ENCODE measurements at regions not wholly inside any gene's neighbourhood (a gene's known extent, or its start where the extent isn't known, plus 50 kb on each side); places are given as distances from the start of the nearest gene placed in this dataset.

DNA sequence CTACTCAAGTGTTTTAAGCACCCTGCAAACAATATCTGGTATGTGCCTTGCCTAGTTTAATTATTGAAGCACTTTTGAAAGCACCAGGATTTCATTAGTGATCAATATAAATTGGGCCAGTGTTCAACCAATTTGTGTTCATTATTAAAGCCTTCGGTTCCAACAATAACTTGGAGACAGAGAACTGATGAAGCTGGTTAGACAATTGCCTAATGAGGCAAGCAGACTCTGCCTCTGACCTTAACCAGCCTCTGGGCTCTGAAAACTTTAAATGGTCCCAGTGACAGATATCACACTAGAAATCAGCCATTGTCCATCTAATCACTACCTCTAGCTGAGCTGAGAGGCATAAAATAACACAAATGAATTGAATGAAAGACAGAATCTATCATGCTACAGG lies 139.9 kb upstream of the CNTN6 start:
- WGBS (ENCODE audit: insufficient coverage) = 67% methylated on average over 1 of the region's 1 CpG
- no peaks in the 10 kb centered on the region for H3K36me3 ChIP-seq (ENCODE audit: control insufficient read depth, insufficient read depth, low read length)
- H3K9me3 ChIP-seq (replicated peaks; ENCODE audit: control insufficient read depth, low read depth, low read length) = no peaks in the 10 kb centered on the region
- no peak overlapping the region for H3K27ac ChIP-seq (ENCODE audit: low read length)
- H3K27me3 ChIP-seq (ENCODE audit: control insufficient read depth, insufficient read depth, low read length) = no peaks in the 10 kb centered on the region
- no peak overlapping the region for H3K4me3 ChIP-seq (ENCODE audit: low read length)
- DNase-seq = no peak
- no peaks in the 10 kb centered on the region for H3K4me1 ChIP-seq (ENCODE audit: control insufficient read depth, insufficient read depth, low read length)

DNA sequence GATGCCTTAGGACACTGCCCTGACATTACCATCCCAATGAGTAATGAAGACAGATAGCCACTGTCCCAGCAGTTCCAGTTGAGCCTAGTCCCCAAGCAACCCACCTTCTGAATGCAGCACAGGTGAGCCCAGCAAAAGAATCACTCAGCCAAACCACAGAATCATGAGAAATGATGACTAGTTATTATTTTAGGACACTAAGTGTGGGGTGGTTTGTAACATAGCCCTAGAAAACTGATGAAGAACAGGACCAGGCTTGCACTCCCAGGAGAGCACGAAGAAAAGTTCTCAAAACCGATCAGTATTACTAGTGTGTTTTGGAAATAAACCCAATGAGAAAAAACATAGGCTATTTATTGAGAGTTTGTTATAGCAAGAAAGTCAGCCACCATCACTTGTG lies 129.6 kb upstream of the CNTN6 start:
- 79% methylated on average over 2 of the region's 2 CpGs for WGBS (ENCODE audit: insufficient coverage)
- Histone ChIP-seq H3K9me3 (replicated peaks; ENCODE audit: control insufficient read depth, low read depth, low read length) (no peaks in the 10 kb centered on the region), H3K4me3 (ENCODE audit: low read length) (no peak overlapping the region), H3K27me3 (ENCODE audit: control insufficient read depth, insufficient read depth, low read length) (no peaks in the 10 kb centered on the region), H3K27ac (ENCODE audit: low read length) (no peak overlapping the region), H3K4me1 (ENCODE audit: control insufficient read depth, insufficient read depth, low read length) (no peaks in the 10 kb centered on the region), H3K36me3 (ENCODE audit: control insufficient read depth, insufficient read depth, low read length) (no peaks in the 10 kb centered on the region)
- no peak for DNase-seq

DNA sequence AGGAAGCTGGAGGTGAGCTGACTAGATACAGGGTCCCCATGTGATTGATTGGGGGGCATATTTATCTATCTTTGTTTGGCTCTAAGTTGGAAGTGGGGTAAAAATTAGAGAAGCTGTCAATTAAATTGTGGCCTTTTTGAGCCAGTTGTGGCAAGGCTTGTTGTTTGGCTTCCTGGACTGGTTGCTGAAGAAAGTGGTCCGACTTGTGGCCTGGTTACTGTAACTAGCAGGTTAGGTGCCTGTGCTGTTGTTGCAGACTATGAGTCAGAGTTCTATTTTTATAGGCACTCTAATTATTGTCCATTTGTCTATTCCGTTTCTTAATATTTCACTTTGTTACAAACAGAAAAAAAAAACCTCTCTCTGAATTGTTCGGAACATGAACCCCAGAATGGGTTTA lies 129.1 kb upstream of the CNTN6 start:
- no CpG with 5 or more reads among the region's 3 CpGs for WGBS (ENCODE audit: insufficient coverage)

DNA sequence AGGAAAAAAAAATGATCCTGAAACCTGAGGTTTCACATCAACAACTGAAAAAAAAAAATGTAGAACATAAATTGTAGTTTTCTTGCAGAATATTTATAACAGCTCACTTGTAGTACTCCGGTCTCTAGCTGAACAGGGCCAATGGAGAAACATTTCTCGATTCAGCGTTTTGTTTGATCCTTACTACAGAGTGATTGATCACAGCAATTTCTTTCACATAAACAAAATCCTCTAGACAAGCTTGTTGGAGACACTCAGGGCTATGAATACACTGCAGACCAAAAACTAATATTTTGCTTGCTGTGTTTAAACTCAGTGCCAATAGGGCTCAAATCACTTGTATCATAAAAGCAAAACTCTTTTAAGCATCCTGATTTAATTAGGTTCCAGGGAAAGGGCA lies 127.0 kb upstream of the CNTN6 start:
- Histone ChIP-seq H3K27me3 (ENCODE audit: control insufficient read depth, insufficient read depth, low read length) (no peaks in the 10 kb centered on the region), H3K4me1 (ENCODE audit: control insufficient read depth, insufficient read depth, low read length) (no peaks in the 10 kb centered on the region), H3K9me3 (replicated peaks; ENCODE audit: control insufficient read depth, low read depth, low read length) (no peaks in the 10 kb centered on the region), H3K4me3 (ENCODE audit: low read length) (no peak overlapping the region), H3K27ac (ENCODE audit: low read length) (no peak overlapping the region), H3K36me3 (ENCODE audit: control insufficient read depth, insufficient read depth, low read length) (no peaks in the 10 kb centered on the region)
- no peak for DNase-seq
- 83% methylated on average over 2 of the region's 3 CpGs for WGBS (ENCODE audit: insufficient coverage)

More for the DNA sequence above, 129.1 kb upstream of the CNTN6 start:
- H3K4me3 ChIP-seq (ENCODE audit: low read length) = no peak overlapping the region
- no peak for DNase-seq
- no peaks in the 10 kb centered on the region for H3K36me3 ChIP-seq (ENCODE audit: control insufficient read depth, insufficient read depth, low read length)
- H3K4me1 ChIP-seq (ENCODE audit: control insufficient read depth, insufficient read depth, low read length) = no peaks in the 10 kb centered on the region
- no peaks in the 10 kb centered on the region for H3K9me3 ChIP-seq (replicated peaks; ENCODE audit: control insufficient read depth, low read depth, low read length)
- no peak overlapping the region for H3K27ac ChIP-seq (ENCODE audit: low read length)
- no peaks in the 10 kb centered on the region for H3K27me3 ChIP-seq (ENCODE audit: control insufficient read depth, insufficient read depth, low read length)

DNA sequence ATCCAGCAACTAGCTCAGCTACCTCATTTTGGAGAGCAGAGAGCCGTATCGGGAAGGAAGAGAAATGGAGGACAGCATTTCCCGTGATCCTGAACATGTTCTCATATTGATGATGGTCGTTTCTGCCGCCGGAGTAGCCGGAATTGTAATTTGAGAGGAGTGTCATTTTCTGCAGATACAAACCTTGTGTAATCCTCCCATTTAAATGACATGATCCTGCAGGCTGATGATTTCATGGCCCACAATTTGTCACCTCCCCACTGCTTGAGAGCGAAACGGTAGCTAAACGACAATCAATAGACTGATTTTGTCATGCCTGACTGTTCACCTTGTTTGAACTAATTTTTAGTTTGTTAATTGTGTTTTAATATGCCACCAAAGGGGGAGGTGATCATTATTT lies 126.5 kb upstream of the CNTN6 start:
- no peaks in the 10 kb centered on the region for H3K9me3 ChIP-seq (replicated peaks; ENCODE audit: control insufficient read depth, low read depth, low read length)
- 20% methylated on average over 1 of the region's 10 CpGs for WGBS (ENCODE audit: insufficient coverage)
- no peak overlapping the region for H3K4me3 ChIP-seq (ENCODE audit: low read length)
- no peak overlapping the region for H3K27ac ChIP-seq (ENCODE audit: low read length)
- DNase-seq = no peak
- H3K36me3 ChIP-seq (ENCODE audit: control insufficient read depth, insufficient read depth, low read length) = no peaks in the 10 kb centered on the region
- H3K4me1 ChIP-seq (ENCODE audit: control insufficient read depth, insufficient read depth, low read length) = no peaks in the 10 kb centered on the region
- no peaks in the 10 kb centered on the region for H3K27me3 ChIP-seq (ENCODE audit: control insufficient read depth, insufficient read depth, low read length)

DNA sequence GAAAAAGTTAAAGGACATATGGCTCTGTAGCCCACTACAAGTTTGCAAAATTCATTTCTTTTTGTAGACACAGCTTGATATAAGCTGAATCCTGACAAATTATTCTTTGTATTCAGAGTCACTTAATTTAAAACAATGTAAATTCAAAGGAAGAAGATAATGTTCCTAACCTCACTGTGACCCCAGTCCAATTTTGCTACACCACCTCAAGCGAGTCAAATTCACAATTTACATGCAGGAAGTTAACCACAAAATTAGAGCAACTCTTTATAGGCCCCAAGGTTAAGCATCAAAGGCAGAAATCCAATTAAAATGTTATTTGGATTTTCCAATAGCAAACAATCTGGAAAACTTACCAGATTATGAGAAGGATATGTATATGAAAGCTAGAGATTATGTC lies 119.5 kb upstream of the CNTN6 start:
- DNase-seq = no peak
- no CpG with 5 or more reads among the region's 1 CpG for WGBS (ENCODE audit: insufficient coverage)
- Histone ChIP-seq H3K27me3 (ENCODE audit: control insufficient read depth, insufficient read depth, low read length) (no peaks in the 10 kb centered on the region), H3K4me1 (ENCODE audit: control insufficient read depth, insufficient read depth, low read length) (no peaks in the 10 kb centered on the region), H3K4me3 (ENCODE audit: low read length) (no peak overlapping the region), H3K27ac (ENCODE audit: low read length) (no peak overlapping the region), H3K36me3 (ENCODE audit: control insufficient read depth, insufficient read depth, low read length) (no peaks in the 10 kb centered on the region), H3K9me3 (replicated peaks; ENCODE audit: control insufficient read depth, low read depth, low read length) (peaks cover 3% of the 10 kb centered on the region)

DNA sequence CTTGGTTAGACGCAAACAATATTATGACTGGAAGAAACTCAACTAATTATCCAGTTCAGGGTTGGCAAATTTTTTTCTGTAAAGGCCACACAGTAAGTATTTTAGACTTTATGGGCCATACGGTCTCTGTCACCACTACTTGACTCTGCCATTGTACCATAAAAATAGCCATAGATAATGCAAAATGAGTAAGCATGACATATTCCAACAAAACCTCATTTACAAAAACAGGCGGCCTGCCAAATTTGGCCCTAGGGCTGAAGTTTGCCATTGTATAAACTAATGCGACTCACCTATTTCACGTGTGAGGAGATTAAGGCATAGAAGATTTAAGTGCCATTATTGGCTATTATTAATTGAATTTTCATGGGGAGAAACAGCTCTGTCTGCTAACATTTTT lies 116.8 kb upstream of the CNTN6 start:
- Histone ChIP-seq H3K4me3 (ENCODE audit: low read length) (no peak overlapping the region), H3K27ac (ENCODE audit: low read length) (no peak overlapping the region), H3K4me1 (ENCODE audit: control insufficient read depth, insufficient read depth, low read length) (no peaks in the 10 kb centered on the region), H3K36me3 (ENCODE audit: control insufficient read depth, insufficient read depth, low read length) (no peaks in the 10 kb centered on the region), H3K27me3 (ENCODE audit: control insufficient read depth, insufficient read depth, low read length) (no peaks in the 10 kb centered on the region), H3K9me3 (replicated peaks; ENCODE audit: control insufficient read depth, low read depth, low read length) (peaks cover 3% of the 10 kb centered on the region)
- no CpG with 5 or more reads among the region's 5 CpGs for WGBS (ENCODE audit: insufficient coverage)
- peak; percentile 9 for DNase-seq

DNA sequence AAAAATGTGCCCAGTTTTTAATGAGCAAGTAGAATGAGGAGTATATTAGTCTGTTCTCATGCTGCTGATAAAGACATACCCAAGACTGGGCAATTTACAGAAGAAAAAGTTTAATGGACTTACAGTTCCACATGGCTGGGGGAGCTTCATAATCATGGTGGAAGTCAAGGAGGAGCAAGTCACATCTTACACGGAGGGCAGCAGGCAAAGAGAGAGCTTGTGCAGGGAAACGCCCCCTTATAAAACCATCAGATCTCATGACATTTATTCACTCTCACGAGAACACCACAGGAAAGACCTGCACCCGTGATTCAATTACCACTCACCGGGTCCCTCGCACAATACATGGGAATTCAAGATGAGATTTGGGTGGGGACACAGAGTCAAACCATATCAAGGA lies 111.7 kb upstream of the CNTN6 start:
- no CpG with 5 or more reads among the region's 6 CpGs for WGBS (ENCODE audit: insufficient coverage)
- DNase-seq = no peak
- Histone ChIP-seq H3K9me3 (replicated peaks; ENCODE audit: control insufficient read depth, low read depth, low read length) (no peaks in the 10 kb centered on the region), H3K4me3 (ENCODE audit: low read length) (no peak overlapping the region), H3K36me3 (ENCODE audit: control insufficient read depth, insufficient read depth, low read length) (no peaks in the 10 kb centered on the region), H3K27ac (ENCODE audit: low read length) (no peak overlapping the region), H3K4me1 (ENCODE audit: control insufficient read depth, insufficient read depth, low read length) (no peaks in the 10 kb centered on the region), H3K27me3 (ENCODE audit: control insufficient read depth, insufficient read depth, low read length) (no peaks in the 10 kb centered on the region)

DNA sequence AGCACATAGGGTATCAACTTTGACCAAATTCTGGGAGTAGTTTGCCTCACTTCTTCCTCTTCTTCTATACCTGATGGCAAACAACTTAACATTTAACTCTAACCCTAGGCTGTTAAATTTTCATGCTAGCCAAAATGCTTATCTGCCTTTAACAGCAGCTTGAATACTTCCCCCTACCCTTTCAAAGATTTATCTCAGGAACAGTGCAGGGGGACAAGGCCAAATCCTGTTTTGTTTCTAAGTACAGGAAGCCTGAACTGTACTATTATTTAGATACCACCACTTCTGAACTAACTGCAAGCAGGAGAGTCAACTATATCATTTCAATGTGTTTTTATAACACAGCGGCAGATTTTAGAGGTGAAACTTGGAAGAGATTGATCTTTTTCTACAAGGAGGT lies 104.0 kb upstream of the CNTN6 start:
- WGBS (ENCODE audit: insufficient coverage) = no CpG with 5 or more reads among the region's 1 CpG
- Histone ChIP-seq H3K4me1 (ENCODE audit: control insufficient read depth, insufficient read depth, low read length) (no peaks in the 10 kb centered on the region), H3K27me3 (ENCODE audit: control insufficient read depth, insufficient read depth, low read length) (no peaks in the 10 kb centered on the region), H3K9me3 (replicated peaks; ENCODE audit: control insufficient read depth, low read depth, low read length) (peaks cover 4% of the 10 kb centered on the region), H3K27ac (ENCODE audit: low read length) (no peak overlapping the region), H3K4me3 (ENCODE audit: low read length) (no peak overlapping the region), H3K36me3 (ENCODE audit: control insufficient read depth, insufficient read depth, low read length) (no peaks in the 10 kb centered on the region)
- no peak for DNase-seq

DNA sequence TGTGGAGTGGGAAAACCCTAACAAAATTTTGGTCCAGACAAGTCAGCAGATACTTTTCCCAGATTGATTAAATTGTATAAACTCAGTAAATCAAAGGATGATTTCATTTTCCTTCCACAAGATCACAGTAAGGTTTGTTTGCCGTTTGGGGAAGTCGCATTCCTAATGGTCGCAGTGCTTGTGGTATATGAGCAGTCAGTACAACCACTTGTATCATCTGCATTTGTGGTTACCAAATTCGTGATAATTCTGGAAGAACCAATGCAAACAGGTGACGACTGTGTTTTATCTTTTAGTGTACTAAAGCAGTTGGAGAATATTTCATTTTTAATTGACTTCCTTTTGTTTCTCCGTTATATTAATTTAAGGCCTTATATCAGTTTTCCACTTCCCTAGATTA lies 100.0 kb upstream of the CNTN6 start:
- Histone ChIP-seq H3K4me1 (ENCODE audit: control insufficient read depth, insufficient read depth, low read length) (no peaks in the 10 kb centered on the region), H3K27me3 (ENCODE audit: control insufficient read depth, insufficient read depth, low read length) (no peaks in the 10 kb centered on the region), H3K27ac (ENCODE audit: low read length) (no peak overlapping the region), H3K9me3 (replicated peaks; ENCODE audit: control insufficient read depth, low read depth, low read length) (peaks cover 2% of the 10 kb centered on the region), H3K36me3 (ENCODE audit: control insufficient read depth, insufficient read depth, low read length) (no peaks in the 10 kb centered on the region), H3K4me3 (ENCODE audit: low read length) (no peak overlapping the region)
- no peak for DNase-seq
- 74% methylated on average over 3 of the region's 6 CpGs for WGBS (ENCODE audit: insufficient coverage)

DNA sequence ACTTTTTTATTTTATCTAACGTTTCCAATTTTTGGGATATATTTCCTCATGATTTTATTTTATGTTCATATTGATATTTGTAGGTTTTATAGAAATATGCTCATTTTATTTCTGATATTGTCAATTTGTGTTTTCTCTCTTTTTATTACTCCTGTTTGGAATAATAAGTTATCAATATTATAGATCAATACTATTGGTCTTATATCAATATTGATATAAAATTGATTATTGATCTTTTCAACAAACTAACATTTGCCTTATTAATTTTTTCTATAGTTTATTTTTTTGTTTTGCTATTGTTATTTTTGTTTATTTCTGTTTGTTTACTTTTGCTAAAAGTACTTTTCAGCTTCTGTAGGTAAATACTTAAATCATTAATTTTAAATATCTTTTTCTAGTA lies 90.8 kb upstream of the CNTN6 start:
- WGBS (ENCODE audit: insufficient coverage) = no CpG with 5 or more reads among the region's 1 CpG

More for the DNA sequence above, 90.8 kb upstream of the CNTN6 start:
- Histone ChIP-seq H3K27me3 (ENCODE audit: control insufficient read depth, insufficient read depth, low read length) (no peaks in the 10 kb centered on the region), H3K36me3 (ENCODE audit: control insufficient read depth, insufficient read depth, low read length) (no peaks in the 10 kb centered on the region), H3K9me3 (replicated peaks; ENCODE audit: control insufficient read depth, low read depth, low read length) (no peaks in the 10 kb centered on the region), H3K27ac (ENCODE audit: low read length) (no peak overlapping the region), H3K4me1 (ENCODE audit: control insufficient read depth, insufficient read depth, low read length) (no peaks in the 10 kb centered on the region), H3K4me3 (ENCODE audit: low read length) (no peak overlapping the region)
- no peak for DNase-seq
